ENCODE measurements at regions not wholly inside any gene's neighbourhood (a gene's known extent, or its start where the extent isn't known, plus 50 kb on each side); places are given as distances from the start of the nearest gene placed in this dataset.

DNA sequence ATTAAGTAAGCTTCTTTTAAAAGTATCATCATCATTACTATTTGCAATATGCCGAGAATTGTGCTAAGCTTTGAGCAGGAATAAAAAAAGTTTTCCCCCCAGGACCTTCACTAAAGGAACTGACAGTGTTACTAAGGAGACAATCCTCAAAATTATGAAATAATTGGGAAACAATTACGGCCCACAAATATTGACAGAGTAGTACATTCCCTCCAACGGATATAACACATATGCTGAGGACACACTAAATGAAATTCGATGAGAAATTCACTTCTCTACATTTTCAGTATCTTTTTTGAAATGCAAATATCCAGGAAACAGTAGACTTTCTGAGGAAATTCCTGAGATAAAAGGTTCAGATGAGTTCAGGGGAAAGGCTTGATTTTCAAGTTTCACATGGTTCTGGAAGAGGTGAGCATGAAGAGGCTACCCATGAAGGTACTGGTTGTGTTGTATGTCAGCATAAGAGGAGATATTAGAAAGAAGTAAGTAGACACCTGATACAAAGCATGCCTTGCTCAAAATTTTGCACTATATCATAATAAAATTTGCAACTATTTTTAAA lies 171.2 kb upstream of the NR5A2 start:
- no peak for DNase-seq
- H3K27me3 ChIP-seq, result no peaks in the 10 kb centered on the region
- no peak overlapping the region for H3K27ac ChIP-seq
- peaks cover 3% of the 10 kb centered on the region for H3K4me1 ChIP-seq
- no peaks in the 10 kb centered on the region for H3K36me3 ChIP-seq
- ATAC-seq, result no peak
- no peaks in the 10 kb centered on the region for H3K9me3 ChIP-seq
- intact Hi-C loops (cut with DNase I), result no loop called here
- no peak overlapping the region for H3K4me3 ChIP-seq
- TF ChIP-seq, protein P1, sequence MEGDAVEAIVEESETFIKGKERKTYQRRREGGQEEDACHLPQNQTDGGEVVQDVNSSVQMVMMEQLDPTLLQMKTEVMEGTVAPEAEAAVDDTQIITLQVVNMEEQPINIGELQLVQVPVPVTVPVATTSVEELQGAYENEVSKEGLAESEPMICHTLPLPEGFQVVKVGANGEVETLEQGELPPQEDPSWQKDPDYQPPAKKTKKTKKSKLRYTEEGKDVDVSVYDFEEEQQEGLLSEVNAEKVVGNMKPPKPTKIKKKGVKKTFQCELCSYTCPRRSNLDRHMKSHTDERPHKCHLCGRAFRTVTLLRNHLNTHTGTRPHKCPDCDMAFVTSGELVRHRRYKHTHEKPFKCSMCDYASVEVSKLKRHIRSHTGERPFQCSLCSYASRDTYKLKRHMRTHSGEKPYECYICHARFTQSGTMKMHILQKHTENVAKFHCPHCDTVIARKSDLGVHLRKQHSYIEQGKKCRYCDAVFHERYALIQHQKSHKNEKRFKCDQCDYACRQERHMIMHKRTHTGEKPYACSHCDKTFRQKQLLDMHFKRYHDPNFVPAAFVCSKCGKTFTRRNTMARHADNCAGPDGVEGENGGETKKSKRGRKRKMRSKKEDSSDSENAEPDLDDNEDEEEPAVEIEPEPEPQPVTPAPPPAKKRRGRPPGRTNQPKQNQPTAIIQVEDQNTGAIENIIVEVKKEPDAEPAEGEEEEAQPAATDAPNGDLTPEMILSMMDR (IDR thresholded peaks at IDR 0.05), result no peak

DNA sequence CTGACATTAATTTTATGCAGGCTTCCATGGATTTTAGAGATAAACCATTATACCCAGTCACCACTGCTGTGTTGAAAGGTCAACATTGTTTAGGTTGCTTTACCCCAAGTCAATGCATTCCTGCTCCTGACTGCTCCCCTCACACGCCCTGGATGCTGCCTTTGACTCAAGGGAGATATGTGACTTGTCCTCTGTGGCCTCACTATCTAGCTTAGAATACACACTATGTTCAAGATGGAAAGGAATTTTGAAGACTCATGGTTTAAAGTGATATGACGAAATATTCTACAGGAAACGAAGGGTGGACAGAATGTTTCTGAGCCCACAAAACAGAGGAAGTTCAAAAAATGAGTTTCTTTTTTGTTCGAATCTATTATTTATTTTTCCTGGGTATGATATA lies 170.4 kb upstream of the NR5A2 start:
- ATAC-seq (peak; percentile 65), DNase-seq (no peak)
- Histone ChIP-seq H3K27ac (peak overlapping the region; percentile 65), H3K4me1 (peaks cover 3% of the 10 kb centered on the region), H3K27me3 (no peaks in the 10 kb centered on the region), H3K4me3 (no peak overlapping the region), H3K9me3 (no peaks in the 10 kb centered on the region), H3K36me3 (no peaks in the 10 kb centered on the region)
- intact Hi-C loops (cut with DNase I), result no loop called here
- TF ChIP-seq, protein P1 (IDR thresholded peaks at IDR 0.05), result no peak

DNA sequence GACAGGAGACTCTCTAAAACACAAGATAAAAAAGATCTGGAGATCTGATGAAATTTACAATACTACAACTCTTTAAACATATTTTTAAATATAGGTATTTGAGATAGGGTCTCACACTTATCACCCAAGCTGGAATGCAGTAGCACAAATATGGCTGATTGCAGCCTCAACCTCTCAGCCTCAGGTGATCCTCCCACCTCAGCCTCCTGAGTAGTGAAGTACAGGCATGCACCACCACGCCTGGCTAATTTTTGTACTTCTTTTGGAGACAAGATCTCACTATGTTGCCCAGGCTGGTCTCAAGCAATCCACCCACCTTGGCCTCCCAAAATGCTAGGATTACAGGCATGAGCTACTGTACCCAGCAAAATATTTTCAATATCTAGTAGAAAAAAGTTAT lies 170.0 kb upstream of the NR5A2 start:
- Histone ChIP-seq H3K27me3 (no peaks in the 10 kb centered on the region), H3K36me3 (no peaks in the 10 kb centered on the region), H3K9me3 (no peaks in the 10 kb centered on the region), H3K4me3 (no peak overlapping the region), H3K27ac (peak overlapping the region; percentile 65), H3K4me1 (peaks cover 3% of the 10 kb centered on the region)
- ATAC-seq (no peak), DNase-seq (no peak)
- intact Hi-C loops (cut with DNase I), result no loop called here
- TF ChIP-seq, protein P1 (IDR thresholded peaks at IDR 0.05), result no peak

DNA sequence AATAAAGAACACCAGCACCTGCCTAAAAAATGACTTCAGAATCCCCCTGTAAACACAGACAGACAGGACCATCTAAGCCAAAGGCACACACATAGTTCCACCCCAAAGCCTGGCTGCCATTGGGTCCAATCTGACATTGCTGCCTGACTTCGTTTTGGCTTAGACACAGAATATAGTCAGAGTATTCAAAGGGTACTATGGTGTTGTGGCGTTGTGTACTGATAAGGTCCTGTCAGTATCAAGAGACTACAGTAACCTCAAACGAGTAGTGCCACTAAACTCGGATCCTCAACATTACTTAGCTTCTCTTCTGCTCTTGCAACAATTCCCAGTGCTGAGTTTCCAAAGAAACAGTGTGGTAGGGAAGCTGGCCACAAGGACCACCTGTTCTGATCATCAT lies 169.3 kb upstream of the NR5A2 start:
- DNase-seq (no peak), ATAC-seq (no peak)
- Histone ChIP-seq H3K27me3 (no peaks in the 10 kb centered on the region), H3K4me3 (no peak overlapping the region), H3K4me1 (peaks cover 3% of the 10 kb centered on the region), H3K9me3 (no peaks in the 10 kb centered on the region), H3K36me3 (no peaks in the 10 kb centered on the region), H3K27ac (no peak overlapping the region)
- TF ChIP-seq, protein P1 (IDR thresholded peaks at IDR 0.05), result no peak
- intact Hi-C loops (cut with DNase I), result no loop called here

DNA sequence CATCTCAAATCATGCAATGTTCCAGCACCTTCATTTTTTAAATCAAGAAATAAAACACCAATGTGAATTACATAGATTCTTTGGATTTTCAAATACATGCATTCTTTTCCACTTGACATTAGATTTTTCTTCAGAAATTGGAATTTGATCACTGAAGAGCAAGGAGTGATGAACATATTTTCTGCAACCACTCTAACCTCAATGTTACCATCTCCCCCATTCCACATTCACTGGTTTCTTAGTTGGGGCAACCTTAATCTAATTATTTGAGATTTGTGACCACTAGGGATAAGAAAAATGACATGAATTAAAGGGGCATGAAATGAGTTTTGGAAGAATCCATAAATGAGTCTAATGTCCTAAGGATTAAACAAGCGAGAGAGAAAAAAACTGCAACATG lies 168.7 kb upstream of the NR5A2 start:
- H3K27me3 ChIP-seq, result no peaks in the 10 kb centered on the region
- no peaks in the 10 kb centered on the region for H3K9me3 ChIP-seq
- no peak overlapping the region for H3K4me3 ChIP-seq
- no peak for DNase-seq
- H3K27ac ChIP-seq, result peak overlapping the region; percentile 53
- intact Hi-C loops (cut with DNase I), result no loop called here
- H3K4me1 ChIP-seq, result peaks cover 3% of the 10 kb centered on the region
- H3K36me3 ChIP-seq, result no peaks in the 10 kb centered on the region
- no peak for ATAC-seq
- TF ChIP-seq, protein P1 (IDR thresholded peaks at IDR 0.05), result no peak

DNA sequence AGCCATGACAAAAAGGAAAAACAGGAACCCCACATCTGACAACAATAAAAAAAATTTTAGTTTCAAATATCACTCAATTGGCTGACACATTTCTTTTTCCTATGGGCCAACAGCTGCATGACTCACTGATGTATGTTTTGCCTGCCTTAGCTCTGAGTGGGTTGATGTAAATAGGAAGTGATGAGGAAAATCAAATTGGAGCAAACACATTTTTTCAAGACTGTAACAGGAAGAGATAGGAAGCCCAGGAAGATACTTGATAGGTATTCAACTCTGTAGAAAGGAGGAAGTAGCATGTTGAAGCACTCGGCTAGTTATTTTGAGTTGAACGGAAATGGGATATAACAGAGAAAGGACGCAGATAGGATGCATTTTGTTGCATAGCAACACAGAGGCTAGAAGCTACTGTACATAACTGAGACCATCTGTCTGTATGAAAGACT lies 168.0 kb upstream of the NR5A2 start:
- Histone ChIP-seq H3K9me3 (no peaks in the 10 kb centered on the region), H3K27ac (no peak overlapping the region), H3K36me3 (no peaks in the 10 kb centered on the region), H3K4me1 (peaks cover 3% of the 10 kb centered on the region), H3K4me3 (no peak overlapping the region), H3K27me3 (no peaks in the 10 kb centered on the region)
- DNase-seq (no peak), ATAC-seq (peak; percentile 85)
- intact Hi-C loops (cut with DNase I), result no loop called here
- TF ChIP-seq, protein P1 (IDR thresholded peaks at IDR 0.05), result no peak

Measured in upper lobe of right lung (tissue), 1 donor.